Keratinocyte (primary cell): ENCODE measurements at regions not wholly inside any gene's neighbourhood (a gene's known extent, or its start where the extent isn't known, plus 50 kb on each side); places are given as distances from the start of the nearest gene placed in this dataset.

Experiments used
- DNase-seq: peaks from one replicate; pipeline ENCODE4 v3.0.0-alpha.2; 2011; ENCODE audit warnings: low read depth, missing footprints, low spot score
- FAIRE-seq: peaks from 2 replicates; lab custom pipeline; 2011; peaks lifted over from hg19 to GRCh38; lab: Jason Lieb, UNC
- H2AFZ ChIP-seq: 2 replicates; pipeline ENCODE4 v1.6.0; 2012; ENCODE audit warnings: low read length, control low read depth, inconsistent platforms; ENCODE audit not compliant: control insufficient read depth
- H3K27ac ChIP-seq: 2 replicates; pipeline ENCODE4 v1.5.1; 2011; ENCODE audit warnings: low read length; ENCODE audit not compliant: control insufficient read depth, insufficient read depth
- H3K27me3 ChIP-seq: 3 replicates; pipeline ENCODE4 v1.6.0; 2011; ENCODE audit warnings: low read length; ENCODE audit not compliant: control insufficient read depth, insufficient read depth; ENCODE audit errors: extremely low read depth
- H3K36me3 ChIP-seq, 2 experiments: 2 replicates in 1 of 2; 3 replicates in 1 of 2; pipeline ENCODE4 v1.5.1; 2011; ENCODE audit warnings: low read length in 2 of 2, mild to moderate bottlenecking in 1 of 2; ENCODE audit not compliant: control insufficient read depth in 2 of 2, insufficient read depth in 2 of 2; ENCODE audit errors: extremely low read depth in 1 of 2
- H3K4me1 ChIP-seq: 3 replicates; pipeline ENCODE4 v1.5.1; 2011; ENCODE audit warnings: low read length; ENCODE audit not compliant: control insufficient read depth, insufficient read depth; ENCODE audit errors: extremely low read depth
- H3K4me2 ChIP-seq: 3 replicates; pipeline ENCODE4 v1.6.0; 2011; ENCODE audit warnings: low read depth, low read length; ENCODE audit not compliant: control insufficient read depth, insufficient read depth; ENCODE audit errors: extremely low read depth
- H3K4me3 ChIP-seq, 3 experiments: fragments of 200-600 bp in 1 of 3; sonication (generic) in 1 of 3; 2 replicates in 2 of 3; 3 replicates in 1 of 3; pipeline ENCODE4 v1.5.1; 2011 to 2016; ENCODE audit warnings: low read length in 3 of 3, mild to moderate bottlenecking in 3 of 3, control low read depth in 2 of 3, inconsistent platforms in 1 of 3, low read depth in 1 of 3, mixed read lengths in 1 of 3, mixed run types in 1 of 3, moderate library complexity in 1 of 3; ENCODE audit not compliant: control insufficient read depth in 2 of 3, insufficient read depth in 2 of 3; ENCODE audit errors: extremely low read depth in 1 of 3
- H3K79me2 ChIP-seq: 2 replicates; pipeline ENCODE4 v1.6.0; 2012; ENCODE audit warnings: low read length; ENCODE audit not compliant: control insufficient read depth, insufficient read depth
- H3K9ac ChIP-seq: 3 replicates; pipeline ENCODE4 v1.6.0; 2011; ENCODE audit warnings: low read length; ENCODE audit not compliant: control insufficient read depth, insufficient read depth; ENCODE audit errors: extremely low read depth
- H3K9me1 ChIP-seq: 3 replicates; pipeline ENCODE4 v1.6.0; 2011; ENCODE audit warnings: low read length; ENCODE audit not compliant: control insufficient read depth, insufficient read depth; ENCODE audit errors: extremely low read depth
- H3K9me3 ChIP-seq: 2 replicates; pipeline ENCODE4 v1.5.1; 2012; ENCODE audit warnings: low read depth, low read length; ENCODE audit not compliant: control insufficient read depth
- H4K20me1 ChIP-seq: 3 replicates; pipeline ENCODE4 v1.6.0; 2011; ENCODE audit warnings: low read length; ENCODE audit not compliant: control insufficient read depth, insufficient read depth; ENCODE audit errors: extremely low read depth
- EZH2 ChIP-seq: IDR thresholded peaks from one replicate; pipeline ENCODE4 v1.6.1; 2012; ENCODE audit warnings: inconsistent platforms, mild to moderate bottlenecking, low read length, moderate library complexity
- dilution Hi-C: fragments of 300-500 bp; cut with MboI; formaldehyde crosslinking; loops from one replicate; pipeline ENCODE4 v1.7.0; 2020; ENCODE audit warnings: low sequenced_read_pairs; ENCODE audit not compliant: extremely low pct_ligation_motif_present
- TF ChIP-seq, protein P1 (sequence below), 3 experiments: IDR thresholded peaks in 1 of 3; conservative IDR thresholded peaks in 1 of 3; optimal IDR thresholded peaks in 1 of 3; 2 replicates in 2 of 3; 3 replicates in 1 of 3; pipeline versions ENCODE3 to v1.5.1; 2011; ENCODE audit warnings: low read length in 3 of 3, mild to moderate bottlenecking in 3 of 3, moderate library complexity in 2 of 3, control low read depth in 1 of 3, inconsistent platforms in 1 of 3; ENCODE audit not compliant: insufficient read depth in 2 of 3; ENCODE audit errors: extremely low read depth in 1 of 3

DNA sequence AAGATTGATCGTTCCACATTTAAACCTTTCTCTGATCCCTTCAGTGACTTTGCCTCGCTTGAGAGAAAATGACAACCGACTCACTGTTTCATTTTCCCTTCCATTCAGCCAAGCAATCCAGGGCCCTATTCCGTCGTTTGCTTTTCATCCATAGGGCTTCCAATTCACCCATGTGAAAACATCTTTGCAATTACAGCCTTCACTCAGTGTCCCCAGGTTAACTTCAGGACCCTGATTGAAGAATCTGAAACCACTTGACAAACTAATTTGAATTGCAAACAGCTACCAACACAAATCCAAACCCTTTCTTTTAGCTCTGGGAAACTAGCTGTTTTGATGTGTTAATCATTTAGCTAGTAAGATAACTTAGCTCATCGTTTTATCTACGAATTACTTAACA lies 120.2 kb upstream of the FAM9C start:
- FAIRE-seq (peak; percentile 5), DNase-seq (no peak)
- Histone ChIP-seq H3K9me3 (no peaks in the 10 kb centered on the region), H3K4me2 (no peak overlapping the region), H4K20me1 (no peaks in the 10 kb centered on the region), H2AFZ (no peak overlapping the region), H3K27me3 (no peaks in the 10 kb centered on the region), H3K27ac (no peak overlapping the region), H3K36me3 (no peaks in the 10 kb centered on the region), H3K9me1 (no peaks in the 10 kb centered on the region), H3K79me2 (no peaks in the 10 kb centered on the region), H3K4me1 (peaks cover 4% of the 10 kb centered on the region), H3K9ac (no peak overlapping the region), H3K4me3 (no peak overlapping the region)
- TF ChIP-seq, protein P1, sequence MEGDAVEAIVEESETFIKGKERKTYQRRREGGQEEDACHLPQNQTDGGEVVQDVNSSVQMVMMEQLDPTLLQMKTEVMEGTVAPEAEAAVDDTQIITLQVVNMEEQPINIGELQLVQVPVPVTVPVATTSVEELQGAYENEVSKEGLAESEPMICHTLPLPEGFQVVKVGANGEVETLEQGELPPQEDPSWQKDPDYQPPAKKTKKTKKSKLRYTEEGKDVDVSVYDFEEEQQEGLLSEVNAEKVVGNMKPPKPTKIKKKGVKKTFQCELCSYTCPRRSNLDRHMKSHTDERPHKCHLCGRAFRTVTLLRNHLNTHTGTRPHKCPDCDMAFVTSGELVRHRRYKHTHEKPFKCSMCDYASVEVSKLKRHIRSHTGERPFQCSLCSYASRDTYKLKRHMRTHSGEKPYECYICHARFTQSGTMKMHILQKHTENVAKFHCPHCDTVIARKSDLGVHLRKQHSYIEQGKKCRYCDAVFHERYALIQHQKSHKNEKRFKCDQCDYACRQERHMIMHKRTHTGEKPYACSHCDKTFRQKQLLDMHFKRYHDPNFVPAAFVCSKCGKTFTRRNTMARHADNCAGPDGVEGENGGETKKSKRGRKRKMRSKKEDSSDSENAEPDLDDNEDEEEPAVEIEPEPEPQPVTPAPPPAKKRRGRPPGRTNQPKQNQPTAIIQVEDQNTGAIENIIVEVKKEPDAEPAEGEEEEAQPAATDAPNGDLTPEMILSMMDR (optimal IDR thresholded peaks at IDR 0.05 in 1 of 3, IDR thresholded peaks at IDR 0.05 in 1 of 3, conservative IDR thresholded peaks at IDR 0.05 in 1 of 3; ENCODE audit: extremely low read depth in 1 of 3, insufficient read depth in 2 of 3, low read length in 3 of 3), result no peak
- TF ChIP-seq EZH2, result no peak
- dilution Hi-C loops, result no loop called here

DNA sequence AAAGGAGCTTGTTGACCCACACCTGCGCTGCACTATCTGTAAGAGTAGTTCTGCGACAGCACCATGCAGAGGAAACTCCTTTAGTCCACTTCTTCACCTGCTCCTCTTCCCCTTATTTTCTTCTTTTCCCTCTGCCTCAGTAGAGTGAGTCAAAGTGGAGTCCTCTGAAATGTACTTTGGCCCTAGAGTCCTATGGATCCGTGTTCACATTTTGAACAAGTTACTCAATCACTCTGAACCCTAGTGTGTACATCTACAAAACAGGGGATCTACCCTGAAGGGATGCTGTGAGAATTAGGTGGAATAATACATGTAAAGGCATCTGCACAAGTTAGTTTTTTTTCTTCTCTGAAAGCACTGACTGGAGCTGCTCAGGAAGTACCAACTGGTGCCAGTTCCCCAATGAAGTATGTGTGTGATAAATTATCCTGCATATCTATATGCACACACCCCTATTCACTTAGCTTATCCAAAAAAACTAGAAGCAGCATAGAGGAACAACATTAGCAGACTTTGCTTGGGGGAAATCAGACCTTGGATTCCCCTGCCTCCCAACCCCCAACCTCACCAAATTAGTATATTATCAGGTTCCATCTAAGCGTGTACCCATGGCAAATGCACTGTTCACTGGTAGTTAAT lies 118.5 kb upstream of the FAM9C start:
- H4K20me1 ChIP-seq, result no peaks in the 10 kb centered on the region
- no peak overlapping the region for H3K4me3 ChIP-seq
- no peaks in the 10 kb centered on the region for H3K9me1 ChIP-seq
- DNase-seq (no peak), FAIRE-seq (no peak)
- no peaks in the 10 kb centered on the region for H3K79me2 ChIP-seq
- dilution Hi-C loops, result no loop called here
- H3K9me3 ChIP-seq, result no peaks in the 10 kb centered on the region
- H3K4me2 ChIP-seq, result no peak overlapping the region
- no peaks in the 10 kb centered on the region for H3K27me3 ChIP-seq
- H3K36me3 ChIP-seq, result no peaks in the 10 kb centered on the region
- no peak overlapping the region for H3K27ac ChIP-seq
- TF ChIP-seq EZH2, result no peak
- TF ChIP-seq, protein P1 (optimal IDR thresholded peaks at IDR 0.05 in 1 of 3, IDR thresholded peaks at IDR 0.05 in 1 of 3, conservative IDR thresholded peaks at IDR 0.05 in 1 of 3; ENCODE audit: extremely low read depth in 1 of 3, insufficient read depth in 2 of 3, low read length in 3 of 3), result no peak
- no peak overlapping the region for H2AFZ ChIP-seq
- no peak overlapping the region for H3K9ac ChIP-seq
- peaks cover 4% of the 10 kb centered on the region for H3K4me1 ChIP-seq
